Activated naive CD8-positive, alpha-beta T cell treated with anti-CD3 and anti-CD28 coated beads, Interleukin-2, amount 50 U/mL, for 24 hours (primary cell): ENCODE measurements at regions not wholly inside any gene's neighbourhood (a gene's known extent, or its start where the extent isn't known, plus 50 kb on each side); places are given as distances from the start of the nearest gene placed in this dataset.
"Not testable (repeated sequence)": the region's sequence is repeated elsewhere in the genome, so short reads cannot be mapped to it uniquely, and the experiment has no call there.

Experiments
- ATAC-seq: fragments of 150-1000 bp; cut with Tn5 transposase; one replicate; pipeline ENCODE4 v1.10.0; 2021
- DNase-seq: peaks from one replicate; pipeline ENCODE4 v3.0.0; 2021
- H3K27ac Mint-ChIP-seq: one replicate; pipeline ENCODE4 v1.8.0; 2021; ENCODE audit warnings: mild to moderate bottlenecking, mixed read lengths
- H3K27me3 Mint-ChIP-seq: one replicate; pipeline ENCODE4 v1.8.0; 2021; ENCODE audit warnings: mixed read lengths
- H3K36me3 Mint-ChIP-seq: one replicate; pipeline ENCODE4 v1.8.0; 2021; ENCODE audit warnings: low read depth, mixed read lengths
- H3K4me1 Mint-ChIP-seq: one replicate; pipeline ENCODE4 v1.8.0; 2021; ENCODE audit warnings: mixed read lengths
- H3K4me3 Mint-ChIP-seq: one replicate; pipeline ENCODE4 v1.8.0; 2021; ENCODE audit warnings: mild to moderate bottlenecking, moderate library complexity, mixed read lengths
- H3K9me3 Mint-ChIP-seq: one replicate; pipeline ENCODE4 v1.8.0; 2021; ENCODE audit warnings: mixed read lengths

GRCh38 chr3:189001559-189001958, 170.2 kb upstream of the TPRG1 start:
- Mint-ChIP-seq H3K9me3 (no peaks in the 10 kb centered on the region), H3K27me3 (no peaks in the 10 kb centered on the region)
- no peak for ATAC-seq

GRCh38 chr3:189003410-189003809, 168.4 kb upstream of the TPRG1 start:
- no peak overlapping the region for H3K4me3 Mint-ChIP-seq
- ATAC-seq: no peak
- no peak for DNase-seq
- no peaks in the 10 kb centered on the region for H3K27me3 Mint-ChIP-seq
- no peaks in the 10 kb centered on the region for H3K9me3 Mint-ChIP-seq
- no peaks in the 10 kb centered on the region for H3K36me3 Mint-ChIP-seq
- no peaks in the 10 kb centered on the region for H3K4me1 Mint-ChIP-seq
- H3K27ac Mint-ChIP-seq: no peak overlapping the region

More at GRCh38 chr3:189001559-189001958, 170.2 kb upstream of the TPRG1 start:
- DNase-seq: no peak
- H3K36me3 Mint-ChIP-seq: no peaks in the 10 kb centered on the region
- H3K4me1 Mint-ChIP-seq: no peaks in the 10 kb centered on the region
- no peak overlapping the region for H3K4me3 Mint-ChIP-seq
- H3K27ac Mint-ChIP-seq: no peak overlapping the region

- ATAC-seq (no peak), DNase-seq (no peak)
- no peak overlapping the region for H3K4me3 Mint-ChIP-seq
- H3K36me3 Mint-ChIP-seq: no peaks in the 10 kb centered on the region
- H3K4me1 Mint-ChIP-seq: peaks cover 19% of the 10 kb centered on the region
- H3K9me3 Mint-ChIP-seq: peaks cover 25% of the 10 kb centered on the region
- peaks cover 6% of the 10 kb centered on the region for H3K27me3 Mint-ChIP-seq
- peak overlapping the region; percentile 32 for H3K27ac Mint-ChIP-seq
Observed at GRCh38 chr3:189013224-189013888, 158.4 kb upstream of the TPRG1 start.

GRCh38 chr3:189014526-189014925, 157.2 kb upstream of the TPRG1 start:
- no peak overlapping the region for H3K4me3 Mint-ChIP-seq

GRCh38 chr3:189022576-189023466, 148.9 kb upstream of the TPRG1 start:
- H3K4me3 Mint-ChIP-seq, DNase-seq, H3K27me3 Mint-ChIP-seq, H3K36me3 Mint-ChIP-seq, H3K4me1 Mint-ChIP-seq, ATAC-seq, H3K27ac Mint-ChIP-seq, H3K9me3 Mint-ChIP-seq: not testable (repeated sequence)

More at GRCh38 chr3:189014526-189014925, 157.2 kb upstream of the TPRG1 start:
- ATAC-seq (no peak), DNase-seq (no peak)
- peaks cover 25% of the 10 kb centered on the region for H3K9me3 Mint-ChIP-seq
- peaks cover 19% of the 10 kb centered on the region for H3K4me1 Mint-ChIP-seq
- H3K27ac Mint-ChIP-seq: no peak overlapping the region
- H3K36me3 Mint-ChIP-seq: no peaks in the 10 kb centered on the region
- peaks cover 6% of the 10 kb centered on the region for H3K27me3 Mint-ChIP-seq

GRCh38 chr3:189025866-189026265, 145.9 kb upstream of the TPRG1 start:
- no peaks in the 10 kb centered on the region for H3K27me3 Mint-ChIP-seq
- H3K4me1 Mint-ChIP-seq: no peaks in the 10 kb centered on the region
- DNase-seq (no peak), ATAC-seq (no peak)
- no peak overlapping the region for H3K27ac Mint-ChIP-seq
- H3K4me3 Mint-ChIP-seq: no peak overlapping the region
- H3K9me3 Mint-ChIP-seq: no peaks in the 10 kb centered on the region
- no peaks in the 10 kb centered on the region for H3K36me3 Mint-ChIP-seq

- Mint-ChIP-seq H3K27ac (no peak overlapping the region), H3K36me3 (no peaks in the 10 kb centered on the region), H3K4me3 (no peak overlapping the region), H3K27me3 (no peaks in the 10 kb centered on the region), H3K4me1 (no peaks in the 10 kb centered on the region), H3K9me3 (no peaks in the 10 kb centered on the region)
- DNase-seq (no peak), ATAC-seq (no peak)
Observed at GRCh38 chr3:189027626-189028155, 144.1 kb upstream of the TPRG1 start.

- DNase-seq: no peak
- no peaks in the 10 kb centered on the region for H3K36me3 Mint-ChIP-seq
- peak; percentile 81 for ATAC-seq
- peak overlapping the region; percentile 66 for H3K27ac Mint-ChIP-seq
- no peaks in the 10 kb centered on the region for H3K9me3 Mint-ChIP-seq
- H3K4me3 Mint-ChIP-seq: no peak overlapping the region
- no peaks in the 10 kb centered on the region for H3K27me3 Mint-ChIP-seq
- H3K4me1 Mint-ChIP-seq: peaks cover 40% of the 10 kb centered on the region
Observed at GRCh38 chr3:189038773-189039745, 132.7 kb upstream of the TPRG1 start.

GRCh38 chr3:189040656-189041335, 131.0 kb upstream of the TPRG1 start:
- Mint-ChIP-seq H3K4me1 (peaks cover 40% of the 10 kb centered on the region), H3K36me3 (no peaks in the 10 kb centered on the region), H3K27ac (no peak overlapping the region), H3K27me3 (no peaks in the 10 kb centered on the region), H3K4me3 (no peak overlapping the region), H3K9me3 (no peaks in the 10 kb centered on the region)
- DNase-seq (no peak), ATAC-seq (no peak)

GRCh38 chr3:189041482-189042090, 130.2 kb upstream of the TPRG1 start:
- Mint-ChIP-seq H3K4me3 (no peak overlapping the region), H3K27me3 (no peaks in the 10 kb centered on the region), H3K36me3 (no peaks in the 10 kb centered on the region), H3K27ac (no peak overlapping the region), H3K9me3 (no peaks in the 10 kb centered on the region), H3K4me1 (peaks cover 40% of the 10 kb centered on the region)
- peak; percentile 92 for ATAC-seq
- DNase-seq: peak; percentile 72

- Mint-ChIP-seq H3K9me3 (no peaks in the 10 kb centered on the region), H3K4me3 (no peak overlapping the region), H3K27me3 (no peaks in the 10 kb centered on the region), H3K27ac (peak overlapping the region; percentile 37), H3K4me1 (peaks cover 40% of the 10 kb centered on the region), H3K36me3 (no peaks in the 10 kb centered on the region)
- DNase-seq (no peak), ATAC-seq (no peak)
Observed at GRCh38 chr3:189042832-189043231, 128.9 kb upstream of the TPRG1 start.

GRCh38 chr3:189049458-189050236, 122.1 kb upstream of the TPRG1 start:
- no peaks in the 10 kb centered on the region for H3K9me3 Mint-ChIP-seq
- DNase-seq (no peak), ATAC-seq (no peak)
- peaks cover 14% of the 10 kb centered on the region for H3K4me1 Mint-ChIP-seq
- no peak overlapping the region for H3K4me3 Mint-ChIP-seq
- H3K36me3 Mint-ChIP-seq: no peaks in the 10 kb centered on the region
- H3K27ac Mint-ChIP-seq: peak overlapping the region; percentile 21
- peaks cover 7% of the 10 kb centered on the region for H3K27me3 Mint-ChIP-seq

GRCh38 chr3:189053322-189053721, 118.4 kb upstream of the TPRG1 start:
- Mint-ChIP-seq H3K27me3 (peaks cover 7% of the 10 kb centered on the region), H3K4me1 (peaks cover 14% of the 10 kb centered on the region), H3K36me3 (no peaks in the 10 kb centered on the region), H3K27ac (no peak overlapping the region), H3K9me3 (no peaks in the 10 kb centered on the region), H3K4me3 (no peak overlapping the region)
- no peak for ATAC-seq
- no peak for DNase-seq
